ENCODE measurements at regions not wholly inside any gene's neighbourhood (a gene's known extent, or its start where the extent isn't known, plus 50 kb on each side); places are given as distances from the start of the nearest gene placed in this dataset.

DNA sequence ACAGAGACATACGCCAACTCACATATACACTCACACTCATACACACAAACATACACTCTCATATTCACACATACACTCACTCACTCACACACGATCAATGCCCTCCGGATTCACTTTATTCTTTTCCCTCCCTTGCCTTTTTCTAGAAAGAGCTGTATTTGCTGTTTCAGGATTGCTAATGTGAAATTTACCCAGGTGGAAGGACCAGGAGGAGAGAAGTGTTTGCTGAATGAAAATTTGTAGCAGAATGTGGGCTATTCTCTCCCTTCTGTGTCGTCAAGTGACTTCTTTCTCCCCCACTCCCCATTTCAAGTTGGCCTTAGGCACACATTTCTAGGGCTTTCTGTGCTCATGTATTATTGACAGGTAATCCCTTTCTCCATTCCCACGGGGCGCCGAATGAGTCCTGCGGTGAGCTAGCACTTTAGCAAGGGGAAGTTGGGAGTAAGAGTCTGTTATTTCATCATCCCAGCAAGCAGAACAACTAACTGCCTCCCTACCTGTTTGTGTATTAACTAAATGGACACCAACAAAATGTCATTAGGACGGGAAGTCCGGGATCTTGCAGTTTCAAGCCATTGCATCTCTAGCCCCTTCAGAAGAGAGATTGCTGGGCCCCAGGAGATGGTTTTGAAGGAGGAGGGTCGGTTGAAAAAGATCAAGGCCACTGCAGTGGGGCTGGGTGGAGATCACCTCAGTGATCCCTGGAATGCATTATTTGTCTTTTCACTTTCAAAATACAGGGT, 97.1 kb upstream of the TAF11L2 start:
- WGBS, 2 donors: 41 to 47% methylated on average over 11 of the region's 11 CpGs
- no peak for DNase-seq (ENCODE audit: low spot score in 2 of 2)
- no peaks in the 10 kb centered on the region for H3K36me3 ChIP-seq
- no peaks in the 10 kb centered on the region for H3K27me3 ChIP-seq
- H3K4me3 ChIP-seq: no peak overlapping the region
- no peak overlapping the region for H3K27ac ChIP-seq
- H3K4me1 ChIP-seq: peaks cover 0 to 7% (median 0%) of the 10 kb centered on the region in 4 donors
- TF ChIP-seq CTCF (IDR thresholded peaks at IDR 0.05) (no peak), POLR2A (IDR thresholded peaks at IDR 0.05) (no peak), EP300 (IDR thresholded peaks at IDR 0.05) (no peak)
- H3K9me3 ChIP-seq: no peaks in the 10 kb centered on the region

DNA sequence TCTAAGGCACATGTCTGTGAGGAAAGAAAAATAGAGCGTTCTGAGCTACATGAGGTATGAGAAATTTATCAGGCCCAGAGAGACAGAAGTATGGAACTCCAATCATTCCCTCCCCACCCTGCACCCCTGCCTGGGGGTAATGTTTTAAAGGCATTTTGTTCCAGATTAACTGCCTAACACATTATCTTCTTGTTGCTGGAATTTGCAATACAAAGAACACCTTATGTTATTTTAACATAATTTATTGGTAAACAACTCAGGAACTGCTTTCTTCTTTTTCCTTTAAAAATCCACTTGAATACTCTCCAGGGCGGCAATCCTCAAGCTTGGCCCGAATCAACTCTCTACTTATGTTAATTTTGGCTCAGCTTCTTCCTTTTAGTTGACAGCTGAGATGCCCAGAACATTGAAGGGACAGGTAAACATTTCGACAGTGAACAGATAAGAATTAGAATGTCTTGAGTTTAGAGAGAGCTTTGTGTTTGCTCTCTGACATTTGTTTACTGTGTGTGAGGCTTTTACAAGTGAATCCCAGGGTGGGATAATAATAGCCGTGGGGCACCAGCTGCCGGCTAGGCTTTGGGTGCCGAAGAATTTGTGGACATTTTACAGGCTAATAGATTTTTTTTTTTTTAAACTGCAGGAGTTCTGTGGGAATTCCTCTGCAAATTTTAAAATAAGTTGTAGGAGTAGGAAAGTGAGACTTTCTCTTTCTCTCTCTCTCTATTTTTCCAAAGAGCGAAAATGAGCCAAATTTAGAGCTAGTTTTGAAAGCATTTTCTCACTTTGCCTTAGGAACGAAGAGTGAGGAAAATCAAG, 96.4 kb upstream of the TAF11L2 start:
- Histone ChIP-seq H3K9me3 (no peaks in the 10 kb centered on the region), H3K36me3 (no peaks in the 10 kb centered on the region), H3K27ac (no peak overlapping the region), H3K4me3 (no peak overlapping the region), H3K4me1 (peaks cover 0 to 7% (median 0%) of the 10 kb centered on the region in 4 donors), H3K27me3 (no peaks in the 10 kb centered on the region)
- WGBS, 2 donors: 18 to 28% methylated on average over 9 of the region's 9 CpGs
- no peak for DNase-seq (ENCODE audit: low spot score in 2 of 2)
- TF ChIP-seq POLR2A (IDR thresholded peaks at IDR 0.05): no peak
- TF ChIP-seq CTCF (IDR thresholded peaks at IDR 0.05): no peak
- TF ChIP-seq EP300 (IDR thresholded peaks at IDR 0.05): no peak

DNA sequence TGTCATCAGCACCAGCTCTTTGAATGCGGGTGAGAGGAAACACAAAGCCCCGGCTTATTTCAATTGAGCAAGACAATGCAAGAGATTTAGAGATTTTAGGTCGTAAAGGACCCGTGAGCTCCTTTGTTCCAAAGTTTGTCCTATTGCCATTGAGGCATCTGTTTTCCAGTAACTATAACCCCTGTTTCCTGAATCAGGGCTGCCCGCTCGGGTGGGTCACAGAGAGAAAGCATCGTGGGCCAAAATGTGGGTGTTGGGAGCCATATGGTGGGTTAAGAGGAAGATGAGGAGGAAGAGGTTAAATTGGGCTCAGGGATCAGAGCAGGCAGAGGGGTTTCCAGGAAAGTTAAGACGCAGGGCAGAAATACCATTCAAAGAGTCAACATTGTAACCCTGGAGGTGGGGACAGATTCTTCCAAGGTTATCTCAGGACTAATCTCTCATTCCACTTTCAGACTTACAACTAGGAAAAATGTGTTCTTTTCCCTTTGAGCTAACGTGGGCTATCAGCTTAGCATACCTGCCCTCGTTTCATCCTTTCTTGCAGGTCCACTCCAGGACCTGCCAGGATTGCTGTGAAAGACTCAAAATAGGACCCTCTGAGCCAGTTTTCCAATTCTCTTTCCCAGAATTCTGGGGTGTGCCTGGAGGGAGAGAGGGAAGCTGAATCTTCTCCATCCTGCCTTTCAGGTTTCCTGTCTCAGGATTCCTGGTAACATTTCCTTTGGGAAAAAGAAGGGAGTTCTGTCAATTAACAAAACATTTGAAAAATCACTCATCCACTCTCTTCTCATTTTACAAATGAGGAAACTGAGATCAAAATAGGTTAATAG, 95.5 kb upstream of the TAF11L2 start:
- TF ChIP-seq EP300 (IDR thresholded peaks at IDR 0.05): no peak
- TF ChIP-seq CTCF (IDR thresholded peaks at IDR 0.05): no peak
- H3K9me3 ChIP-seq: no peaks in the 10 kb centered on the region
- H3K27ac ChIP-seq: no peak overlapping the region
- peaks cover 0 to 7% (median 0%) of the 10 kb centered on the region in 4 donors for H3K4me1 ChIP-seq
- H3K4me3 ChIP-seq: no peak overlapping the region
- H3K27me3 ChIP-seq: no peaks in the 10 kb centered on the region
- WGBS, 2 donors: 13 to 21% methylated on average over 10 of the region's 10 CpGs
- H3K36me3 ChIP-seq: no peaks in the 10 kb centered on the region
- DNase-seq (ENCODE audit: low spot score in 2 of 2): no peak

DNA sequence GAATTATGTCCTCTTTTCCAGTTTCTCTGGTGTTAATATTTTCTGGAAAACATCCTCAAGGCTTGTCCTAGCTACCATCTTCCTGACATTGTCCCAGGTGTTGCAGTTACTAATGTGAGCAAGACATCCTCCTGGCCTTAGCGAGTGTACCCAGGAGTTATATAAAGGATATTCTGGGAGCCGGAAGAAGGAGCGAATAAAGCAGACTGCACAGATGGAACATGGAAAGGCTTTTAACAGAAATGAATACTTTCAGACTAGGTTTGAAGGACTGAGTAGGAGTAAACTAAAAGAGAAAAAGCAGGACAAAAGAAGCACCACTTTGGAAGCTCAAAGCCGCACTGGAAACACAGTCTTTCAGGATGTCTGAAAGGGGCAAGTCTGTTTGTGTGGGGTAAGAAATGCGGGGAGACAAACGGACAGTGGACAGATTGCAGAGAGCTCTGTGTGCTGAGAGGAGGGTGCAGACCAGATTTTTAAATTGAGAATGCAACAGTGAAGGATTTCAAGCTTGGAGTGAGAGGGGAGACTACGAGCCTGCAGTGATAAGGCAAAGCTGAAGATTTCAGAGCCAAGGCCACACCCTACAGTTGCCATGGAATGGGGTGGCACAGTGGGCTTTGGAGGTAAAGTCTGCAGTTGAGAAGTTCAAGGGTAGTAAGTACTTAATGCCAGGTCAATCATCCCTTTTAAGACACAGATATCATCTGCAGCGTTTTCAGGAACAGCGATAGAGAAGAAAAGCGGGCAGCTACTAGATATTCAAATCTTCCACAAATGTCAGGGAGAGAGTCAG, 94.1 kb upstream of the TAF11L2 start:
- Histone ChIP-seq H3K36me3 (no peaks in the 10 kb centered on the region), H3K27me3 (no peaks in the 10 kb centered on the region), H3K4me1 (peaks cover 0 to 7% (median 0%) of the 10 kb centered on the region in 4 donors), H3K27ac (no peak overlapping the region), H3K9me3 (no peaks in the 10 kb centered on the region), H3K4me3 (no peak overlapping the region)
- TF ChIP-seq POLR2A (IDR thresholded peaks at IDR 0.05) (no peak), EP300 (IDR thresholded peaks at IDR 0.05) (no peak), CTCF (IDR thresholded peaks at IDR 0.05) (no peak)
- WGBS, 2 donors: 73 to 74% methylated on average over 10 of the region's 10 CpGs
- DNase-seq (ENCODE audit: low spot score in 2 of 2): no peak

Measured in tibial nerve (tissue), 4 donors.